ENCODE measurements at regions not wholly inside any gene's neighbourhood (a gene's known extent, or its start where the extent isn't known, plus 50 kb on each side); places are given as distances from the start of the nearest gene placed in this dataset.
A peak's percentile ranks its signal among the peaks of the same experiment; 100 is the strongest.

GRCh38 chr5:173385832-173386360, 57.7 kb upstream of the STC2 start:
- no peak for TF ChIP-seq POLR2A (IDR thresholded peaks at IDR 0.05)
- TF ChIP-seq CTCF (IDR thresholded peaks at IDR 0.05), result no peak
- intact Hi-C loops (cut with DNase I; ENCODE audit: low total_unique reads), result no loop called here
- 66 to 69% methylated on average over 4 of the region's 4 CpGs for WGBS, 2 donors
- no peak for DNase-seq (ENCODE audit: low spot score in 2 of 2)
- no peak overlapping the region for H3K4me3 ChIP-seq (ENCODE audit: low read depth, poor library complexity, severe bottlenecking)

GRCh38 chr5:173383711-173384110, 55.5 kb upstream of the STC2 start:
- peak in 1 of 2 donors; percentile 26 for DNase-seq (ENCODE audit: low spot score in 2 of 2)
- intact Hi-C loops (cut with DNase I; ENCODE audit: low total_unique reads), result no loop called here
- TF ChIP-seq CTCF (IDR thresholded peaks at IDR 0.05), result no peak
- no peak overlapping the region for H3K4me3 ChIP-seq (ENCODE audit: low read depth, poor library complexity, severe bottlenecking)
- 80 to 85% methylated on average over 4 of the region's 4 CpGs for WGBS, 2 donors

- 93 to 98% methylated on average over 3 of the region's 3 CpGs for WGBS, 2 donors
- peak in 1 of 2 donors; percentile 37 for DNase-seq (ENCODE audit: low spot score in 2 of 2)
- TF ChIP-seq CTCF (IDR thresholded peaks at IDR 0.05) (no peak), POLR2A (IDR thresholded peaks at IDR 0.05) (no peak)
- intact Hi-C loops (cut with DNase I; ENCODE audit: low total_unique reads), result no loop called here
- no peak overlapping the region for H3K4me3 ChIP-seq (ENCODE audit: low read depth, poor library complexity, severe bottlenecking)
Observed at GRCh38 chr5:173378727-173379126, 50.5 kb upstream of the STC2 start.

Data from lower leg skin (tissue), 4 donors.